ENCODE measurements at regions not wholly inside any gene's neighbourhood (a gene's known extent, or its start where the extent isn't known, plus 50 kb on each side); places are given as distances from the start of the nearest gene placed in this dataset.

DNA sequence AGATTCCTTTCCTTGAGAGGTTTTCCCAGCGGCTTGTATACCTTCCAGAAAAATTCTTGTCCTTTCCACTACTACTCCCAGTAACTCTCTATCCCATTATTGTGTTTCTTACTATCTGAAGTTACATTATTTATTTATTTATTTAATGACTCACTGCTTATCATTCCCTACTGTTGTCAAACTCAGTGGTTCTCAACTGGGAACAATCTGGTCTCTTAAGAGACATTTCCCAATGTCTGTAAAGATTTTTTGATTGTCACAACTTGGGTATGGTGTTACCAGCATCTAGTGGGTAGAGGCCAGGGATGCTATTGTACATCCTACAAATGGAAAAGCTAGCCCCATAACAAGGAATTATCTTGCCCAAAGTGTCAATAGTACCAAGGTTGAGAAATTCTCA lies 771.5 kb upstream of the ADGRL2 start:
- DNase-seq: no peak

DNA sequence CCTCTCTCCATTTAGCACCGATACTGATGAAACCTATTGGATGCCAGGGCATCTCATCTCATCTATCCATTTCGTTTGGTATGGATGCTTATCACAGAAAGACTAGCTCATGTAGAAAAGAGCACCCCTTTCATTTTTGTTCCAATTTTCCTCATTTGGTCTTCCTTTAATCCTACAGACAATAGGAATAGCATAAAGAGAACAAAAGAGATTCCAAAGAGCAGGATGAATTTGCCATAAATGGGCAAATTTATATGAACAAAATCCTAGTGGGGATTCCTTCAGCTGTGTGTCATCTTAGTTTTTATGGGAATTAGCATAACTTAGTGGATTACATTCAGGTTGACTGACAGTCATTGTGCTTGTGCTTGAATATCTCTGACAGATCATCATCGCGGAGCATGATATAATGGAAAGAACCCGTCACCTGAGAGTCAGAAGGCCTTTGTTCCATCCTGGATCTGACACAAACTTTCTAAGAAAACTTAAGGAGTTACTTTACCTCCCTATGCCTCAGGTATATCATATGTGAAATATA lies 777.5 kb upstream of the ADGRL2 start:
- DNase-seq: no peak

DNA sequence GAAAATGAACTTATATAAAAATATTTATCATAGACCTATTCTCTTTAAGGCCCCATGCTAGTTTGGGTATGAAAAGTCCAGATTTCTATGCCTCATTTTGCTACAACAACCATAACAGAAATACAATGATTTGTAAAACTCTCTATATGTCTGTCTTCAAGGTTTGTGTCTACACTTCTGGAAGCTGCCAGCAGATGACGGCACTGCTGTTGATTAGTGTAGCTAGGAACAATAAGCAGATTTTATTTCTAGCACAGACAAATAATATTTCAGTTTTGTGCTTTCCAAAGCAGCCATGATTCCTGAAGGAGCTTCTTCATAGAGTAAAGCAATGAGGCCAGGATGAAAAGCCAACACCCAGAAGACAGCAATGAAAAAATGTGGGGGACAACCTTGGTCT lies 779.6 kb upstream of the ADGRL2 start:
- no peak for DNase-seq

GRCh38 chr1:81020506-81020905 lies 780.2 kb upstream of the ADGRL2 start:
- no peak for DNase-seq

DNA sequence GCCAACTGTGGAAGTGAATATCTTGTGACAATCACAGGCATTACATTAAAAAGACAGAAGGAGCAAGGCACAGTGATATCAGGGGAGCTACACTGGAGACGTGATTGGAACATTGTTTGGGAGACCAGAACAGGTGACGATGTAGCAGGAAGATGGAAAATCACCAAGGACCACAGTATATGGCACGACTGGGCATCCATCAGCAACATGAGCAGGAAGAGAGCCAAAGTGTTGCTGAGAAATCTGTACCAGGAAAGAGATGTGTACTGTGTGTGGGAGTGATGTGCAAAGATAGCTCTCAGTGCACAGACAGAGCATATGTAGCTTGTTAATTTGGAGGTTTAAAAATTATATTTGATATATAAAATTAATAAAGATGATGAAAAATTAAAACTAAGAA lies 790.6 kb upstream of the ADGRL2 start:
- DNase-seq: no peak

DNA sequence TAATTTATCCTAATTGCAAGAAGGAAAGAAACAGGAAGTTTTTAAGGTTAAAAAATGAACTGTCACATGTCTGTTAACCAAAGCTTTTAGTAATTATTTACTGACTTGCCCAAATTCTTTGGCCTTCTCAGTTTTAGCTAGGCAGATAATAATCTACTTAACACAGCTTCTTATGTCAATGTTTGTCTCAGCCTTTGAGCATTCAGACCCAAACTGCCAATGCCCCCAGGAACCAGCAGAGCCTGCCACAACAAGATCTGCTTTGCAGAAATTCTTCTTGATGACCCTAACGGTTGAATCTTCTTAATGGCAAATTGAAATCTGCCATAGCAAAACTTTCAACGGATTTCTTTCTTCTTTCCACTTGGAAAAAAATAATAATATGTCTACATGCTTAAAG lies 792.4 kb upstream of the ADGRL2 start:
- DNase-seq: no peak

DNA sequence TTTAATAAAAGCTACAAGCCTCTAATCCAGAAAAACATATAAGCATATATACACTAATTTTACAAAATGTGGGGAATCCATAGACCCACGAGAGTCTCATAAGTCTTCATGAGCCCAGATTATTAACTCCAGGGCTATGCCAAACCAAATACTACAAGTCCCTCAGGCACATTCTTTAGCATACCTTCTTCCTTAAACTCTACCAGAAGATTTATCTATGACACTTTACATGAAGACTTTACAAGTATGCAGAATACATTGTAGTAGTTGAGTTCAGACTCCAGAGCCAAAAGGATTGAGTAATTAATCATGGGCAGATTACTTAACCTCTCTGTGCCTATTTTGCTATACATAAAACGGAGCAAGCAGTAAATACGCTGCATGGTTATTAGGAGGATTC lies 793.7 kb upstream of the ADGRL2 start:
- DNase-seq: no peak

DNA sequence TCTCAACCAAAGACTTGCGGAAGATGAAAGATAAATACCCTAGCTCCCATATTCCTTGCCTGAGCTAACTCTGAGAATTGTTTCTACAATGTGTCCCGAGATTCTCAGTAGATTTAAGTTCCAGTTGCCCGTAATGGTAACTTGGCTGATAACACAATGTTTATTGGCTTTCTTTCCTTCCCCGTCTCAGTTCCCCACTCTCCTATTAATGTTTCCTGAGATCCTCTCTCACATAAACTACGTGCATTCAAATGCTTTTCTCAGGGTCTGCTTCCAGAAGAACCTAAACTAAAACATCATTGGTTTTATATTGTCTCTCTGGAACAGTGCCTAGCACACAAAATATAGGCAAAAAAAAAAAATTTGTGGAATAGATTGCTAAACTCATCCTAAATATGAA lies 794.2 kb upstream of the ADGRL2 start:
- no peak for DNase-seq

DNA sequence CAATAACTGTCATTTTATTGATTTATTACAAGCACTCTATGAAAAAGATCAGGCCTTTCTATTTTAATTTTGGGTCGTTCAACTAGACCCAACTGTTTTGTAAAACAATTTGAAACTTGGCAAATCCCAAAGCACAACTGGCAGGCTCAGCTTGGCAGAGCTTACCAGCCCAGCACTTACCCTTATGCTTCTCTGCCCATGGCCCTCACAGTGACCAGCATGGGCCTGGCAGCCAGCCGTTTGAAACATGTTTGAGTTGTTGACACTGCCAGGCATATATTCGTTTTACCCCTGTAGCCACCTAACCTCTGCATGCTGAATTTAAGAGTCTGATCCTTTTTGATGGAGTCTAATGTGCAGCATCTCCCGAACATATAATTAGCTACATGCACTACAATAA lies 796.7 kb upstream of the ADGRL2 start:
- no peak for DNase-seq

GRCh38 chr1:80994934-80995333 lies 805.8 kb upstream of the ADGRL2 start:
- DNase-seq: no peak

DNA sequence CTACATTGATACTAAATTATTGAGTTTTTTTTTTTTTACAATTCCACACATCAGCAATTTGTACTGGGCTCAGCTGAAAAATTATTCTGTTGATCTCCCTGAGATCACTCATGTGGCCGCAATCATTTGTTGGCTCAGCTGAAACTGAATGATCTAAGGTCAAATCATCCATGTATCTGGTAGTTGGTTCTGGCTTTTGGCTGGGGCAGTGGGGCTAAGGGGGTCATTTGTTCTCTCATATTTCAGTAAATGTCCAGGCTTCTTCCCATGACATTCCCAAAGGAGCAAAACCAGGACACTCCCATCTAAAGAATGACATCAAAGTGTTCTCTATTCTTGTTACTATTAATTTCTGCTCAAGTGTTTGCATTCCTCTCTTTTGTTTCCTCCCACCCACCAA lies 806.7 kb upstream of the ADGRL2 start:
- DNase-seq: no peak

DNA sequence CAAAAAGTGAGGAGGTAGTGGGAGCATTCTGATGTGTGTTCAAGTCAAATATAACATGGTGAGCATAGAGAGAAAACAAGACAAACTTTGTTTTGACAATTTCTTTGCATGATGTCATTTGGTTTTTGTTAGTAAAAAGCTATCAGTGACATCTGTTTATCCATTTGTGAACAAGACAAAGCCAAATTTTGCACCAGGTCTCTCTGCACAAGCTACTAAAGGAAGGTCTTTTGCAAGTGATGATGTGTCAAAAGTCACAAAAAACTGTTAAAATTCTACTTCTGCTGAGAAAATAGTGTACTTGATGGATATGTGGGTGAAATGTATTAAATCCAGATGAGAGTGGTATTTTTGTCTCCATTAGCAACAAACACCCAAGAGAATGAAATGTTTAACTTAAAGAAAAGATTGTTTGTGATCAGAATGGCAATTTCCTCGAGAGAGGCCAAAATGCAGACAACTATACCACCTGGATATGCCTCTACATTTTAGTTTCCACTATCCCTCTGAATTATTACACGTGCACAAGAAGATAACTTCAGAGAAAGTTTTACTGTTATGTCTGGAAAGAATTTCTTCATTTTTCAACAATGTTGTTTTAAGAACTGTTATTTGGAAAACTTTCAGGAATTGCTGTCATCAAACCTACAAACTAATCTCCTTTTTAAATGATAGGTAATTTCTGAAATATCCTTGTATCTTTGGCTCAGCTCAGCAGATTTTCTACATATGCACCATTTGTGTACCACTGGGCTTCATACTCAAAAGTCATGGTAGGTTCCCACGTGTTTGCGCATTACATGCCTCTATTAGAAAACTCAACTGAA lies 807.4 kb upstream of the ADGRL2 start:
- no peak for DNase-seq

- DNase-seq: no peak
Observed at GRCh38 chr1:80989455-80989854, 811.3 kb upstream of the ADGRL2 start.

DNA sequence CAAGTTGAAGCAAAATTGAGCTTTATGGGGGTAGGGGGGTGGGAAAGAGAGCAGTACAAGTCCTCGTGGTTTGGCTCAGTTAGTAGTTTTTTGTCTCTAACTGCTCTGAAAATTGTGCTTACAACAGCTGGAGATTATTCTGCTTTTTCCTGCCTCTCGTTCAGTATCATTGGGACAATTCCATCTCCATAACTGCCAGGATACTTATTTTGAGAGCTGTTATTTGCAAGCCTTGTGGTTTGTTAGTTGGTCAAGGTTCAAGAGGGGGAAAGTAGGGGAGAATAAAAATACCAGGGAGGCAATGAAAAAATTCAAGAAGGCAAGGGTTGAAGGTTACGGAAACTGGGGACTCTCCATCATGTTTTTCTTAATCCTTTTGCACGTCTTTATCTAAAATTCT lies 811.8 kb upstream of the ADGRL2 start:
- DNase-seq: no peak

GRCh38 chr1:80987824-80988223 lies 812.9 kb upstream of the ADGRL2 start:
- no peak for DNase-seq

- no peak for DNase-seq
Observed at GRCh38 chr1:80987106-80987505, 813.6 kb upstream of the ADGRL2 start.

GRCh38 chr1:80982831-80983230 lies 817.9 kb upstream of the ADGRL2 start:
- no peak for DNase-seq

DNA sequence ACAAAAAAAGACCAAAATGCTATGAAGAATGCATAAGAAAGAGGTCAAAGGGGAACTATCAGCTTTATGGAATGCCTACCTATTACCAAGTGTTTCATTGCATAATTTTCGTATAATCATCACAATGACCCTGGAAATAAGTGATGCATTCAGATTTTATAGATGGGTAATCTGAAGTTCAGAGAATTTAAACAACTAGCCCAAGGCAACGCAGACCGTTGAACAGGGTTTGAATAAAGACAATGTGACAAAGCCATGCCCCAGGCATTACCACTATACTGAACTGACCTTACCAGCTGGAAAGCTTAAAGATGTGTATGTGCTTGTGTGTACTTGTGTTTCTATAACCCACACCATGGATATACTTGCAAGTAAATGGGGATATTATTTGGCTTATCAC lies 827.6 kb upstream of the ADGRL2 start:
- DNase-seq: no peak

DNA sequence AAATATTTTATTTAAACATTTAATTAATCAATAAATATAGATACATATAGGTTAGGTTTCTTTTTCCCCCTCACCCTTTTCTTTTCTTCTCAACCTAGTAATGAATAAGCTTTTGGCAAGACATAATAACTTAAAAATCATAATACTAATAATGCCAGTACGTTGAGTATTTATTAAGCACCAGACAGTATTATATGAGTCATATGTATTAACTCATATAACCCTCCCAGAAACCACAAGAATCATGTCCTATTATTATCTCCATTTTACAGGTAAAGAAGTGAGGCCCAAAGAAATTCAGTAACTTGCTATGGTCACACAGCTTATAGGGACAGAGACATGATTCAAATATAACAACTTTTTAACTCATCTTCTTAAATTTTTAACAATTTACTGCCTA lies 834.5 kb upstream of the ADGRL2 start:
- DNase-seq: no peak

DNA sequence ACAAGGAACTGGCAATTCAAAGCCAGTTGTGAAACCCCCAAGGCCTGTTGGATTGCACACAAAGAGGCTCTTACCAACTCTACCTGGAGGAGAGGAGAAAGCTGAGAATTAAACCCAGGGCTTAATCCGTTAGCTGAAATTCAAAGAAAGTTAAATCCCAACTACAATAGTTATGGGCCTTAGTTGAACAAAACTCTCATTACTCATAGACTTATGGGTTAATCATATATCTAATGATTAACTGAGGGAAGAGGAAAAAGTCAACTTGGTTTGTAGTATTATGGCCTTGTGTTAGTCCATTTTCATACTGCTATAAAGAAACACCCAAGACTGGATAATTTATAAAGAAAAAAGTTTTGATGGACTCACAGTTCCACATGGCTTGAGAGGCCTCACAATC lies 838.2 kb upstream of the ADGRL2 start:
- DNase-seq: no peak

DNA sequence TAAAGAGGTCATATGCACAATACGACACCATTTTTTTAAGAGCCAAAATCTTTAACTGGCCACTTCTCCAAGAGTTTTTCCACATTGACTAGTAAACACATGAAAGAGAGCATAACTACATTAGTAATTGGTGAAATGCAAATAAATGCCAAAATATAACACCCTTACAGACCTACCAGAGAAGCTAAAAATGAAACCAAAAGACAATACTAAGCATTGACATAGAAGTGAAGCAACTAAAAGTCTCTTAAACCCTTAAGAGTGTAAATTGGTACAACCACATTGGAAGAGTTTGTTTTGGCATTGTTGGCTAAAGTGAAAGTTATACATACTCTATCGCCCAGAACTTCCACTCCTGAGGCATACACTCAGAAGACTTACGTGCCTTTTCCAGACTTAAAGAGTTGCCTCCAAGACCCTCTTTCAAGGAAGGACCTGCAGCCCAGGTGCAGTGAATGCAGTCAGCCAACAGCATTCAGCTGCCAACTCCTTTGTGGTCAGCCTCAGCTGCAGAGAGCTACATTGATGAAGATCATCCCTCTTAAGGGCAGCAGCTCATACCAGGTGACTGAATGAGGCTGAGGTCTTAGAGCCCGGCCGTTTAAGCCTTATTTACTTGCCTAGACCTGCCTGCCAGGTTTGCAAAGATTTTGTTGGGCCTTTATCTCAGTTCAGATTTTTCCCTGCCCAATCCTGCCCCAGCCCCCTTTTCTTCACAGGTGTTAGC lies 839.1 kb upstream of the ADGRL2 start:
- no peak for DNase-seq

DNA sequence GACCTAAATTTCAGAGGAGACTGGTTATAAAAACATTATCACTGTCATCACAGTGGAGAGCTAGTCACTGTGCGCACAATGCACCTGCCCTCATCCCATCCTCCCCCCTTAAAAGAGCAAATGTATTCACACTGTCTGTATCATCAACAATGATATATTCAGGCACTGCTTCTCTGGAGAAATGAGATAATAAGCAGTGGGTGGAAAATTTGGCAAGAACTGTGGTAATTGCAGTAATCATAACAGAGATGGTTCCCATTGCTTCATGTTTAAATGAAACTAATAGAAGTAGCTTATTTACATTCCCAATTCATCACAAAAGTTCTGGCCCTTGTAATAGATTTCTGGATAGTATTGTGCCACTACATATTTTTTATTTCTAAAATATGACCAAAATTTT lies 867.4 kb upstream of the ADGRL2 start:
- no peak for DNase-seq

DNA sequence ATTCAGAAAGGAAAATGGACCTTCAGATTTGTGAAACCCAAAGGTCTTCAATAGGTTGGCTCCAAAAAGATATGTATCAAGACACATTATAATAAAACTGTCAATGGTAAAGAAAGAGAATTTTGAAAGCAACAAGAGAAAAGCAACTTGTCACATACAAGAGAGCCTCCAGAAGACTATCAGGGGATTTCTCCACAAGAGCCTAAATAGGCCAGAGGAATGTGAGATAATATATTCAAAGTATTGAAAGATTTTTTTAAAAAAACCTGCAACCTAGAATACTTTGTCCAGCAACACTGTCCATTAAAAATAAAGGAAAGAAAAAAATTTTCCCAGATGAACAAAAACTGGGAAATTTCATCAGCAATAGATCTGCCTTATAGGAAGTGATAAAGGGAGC lies 869.6 kb upstream of the ADGRL2 start:
- DNase-seq: no peak

GRCh38 chr1:80929868-80930508 lies 870.7 kb upstream of the ADGRL2 start:
- DNase-seq: no peak

Data from CD4-positive, alpha-beta T cell treated with Interleukin-1 beta for 1 hour (primary cell).